ENCODE measurements at regions not wholly inside any gene's neighbourhood (a gene's known extent, or its start where the extent isn't known, plus 50 kb on each side); places are given as distances from the start of the nearest gene placed in this dataset.
"Not testable (repeated sequence)": the region's sequence is repeated elsewhere in the genome, so short reads cannot be mapped to it uniquely, and the experiment has no call there.

- no peak for DNase-seq (ENCODE audit: low spot score)
Observed at GRCh38 chr2:138066139-138066806, 102.0 kb downstream of the HNMT start.

DNA sequence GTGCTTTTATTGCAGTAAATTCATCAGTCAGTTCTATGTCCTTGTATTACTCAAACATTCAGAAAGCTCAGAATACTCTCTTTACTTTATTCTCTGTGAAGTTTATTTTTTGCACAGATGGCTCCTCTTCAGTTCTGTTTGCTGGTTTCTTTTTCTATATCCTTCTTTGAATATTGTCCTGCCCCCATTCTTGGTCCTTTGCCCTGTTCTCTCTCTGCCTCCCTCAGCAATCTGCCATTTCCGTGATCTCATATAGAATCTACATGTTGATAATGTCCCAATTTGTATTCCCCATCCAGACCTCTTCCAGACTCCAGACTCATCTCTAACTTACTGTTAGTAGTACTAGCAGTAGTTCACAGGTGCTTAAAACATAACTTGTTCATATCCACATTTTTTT lies 102.6 kb downstream of the HNMT start:
- no peak for DNase-seq (ENCODE audit: low spot score)

- not testable (repeated sequence) for DNase-seq (ENCODE audit: low spot score)
Observed at GRCh38 chr2:138068669-138069068, 104.4 kb downstream of the HNMT start.

DNA sequence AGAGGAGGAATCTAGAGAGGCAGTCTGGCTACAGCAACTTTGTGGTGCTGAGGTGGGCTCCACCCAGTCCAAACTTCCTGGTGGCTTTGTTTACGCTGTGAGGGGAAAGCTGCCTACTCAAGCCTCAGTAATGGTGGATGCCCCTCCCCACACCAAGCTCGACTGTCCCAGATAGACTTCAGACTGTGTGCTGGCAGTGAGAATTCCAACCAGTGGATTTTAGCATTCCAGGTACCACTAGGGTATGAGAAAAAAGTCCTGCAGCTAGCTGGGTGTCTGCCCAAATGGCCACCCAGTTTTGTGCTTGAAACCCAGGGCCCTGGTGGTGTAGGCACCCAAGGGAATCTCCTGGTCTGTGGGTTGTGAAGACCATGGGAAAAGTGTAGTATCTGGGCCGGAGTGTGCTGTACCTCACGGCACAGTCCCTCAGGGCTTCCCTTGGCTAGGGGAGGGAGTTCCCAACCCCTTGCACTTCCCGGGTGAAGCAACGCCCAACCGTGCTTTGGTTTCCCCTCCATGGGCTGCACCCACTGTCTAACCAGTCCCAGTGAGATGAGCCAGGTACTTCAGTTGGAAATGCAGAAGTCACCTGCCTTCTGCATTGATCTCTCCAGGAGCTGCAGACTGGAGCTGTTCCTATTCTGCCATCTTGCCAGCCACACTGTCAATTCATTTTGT lies 106.9 kb downstream of the HNMT start:
- not testable (repeated sequence) for DNase-seq (ENCODE audit: low spot score)

- peak; percentile 69 for DNase-seq (ENCODE audit: low spot score)
Observed at GRCh38 chr2:138071720-138072719, 107.7 kb downstream of the HNMT start.

GRCh38 chr2:138078153-138078552 lies 113.9 kb downstream of the HNMT start:
- no peak for DNase-seq (ENCODE audit: low spot score)

- no peak for DNase-seq (ENCODE audit: low spot score)
Observed at GRCh38 chr2:138079976-138080375, 115.7 kb downstream of the HNMT start.

- DNase-seq (ENCODE audit: low spot score) = no peak
Observed at GRCh38 chr2:138081225-138082073, 117.2 kb downstream of the HNMT start.

- no peak for DNase-seq (ENCODE audit: low spot score)
Observed at GRCh38 chr2:138084206-138084605, 119.9 kb downstream of the HNMT start.

DNA sequence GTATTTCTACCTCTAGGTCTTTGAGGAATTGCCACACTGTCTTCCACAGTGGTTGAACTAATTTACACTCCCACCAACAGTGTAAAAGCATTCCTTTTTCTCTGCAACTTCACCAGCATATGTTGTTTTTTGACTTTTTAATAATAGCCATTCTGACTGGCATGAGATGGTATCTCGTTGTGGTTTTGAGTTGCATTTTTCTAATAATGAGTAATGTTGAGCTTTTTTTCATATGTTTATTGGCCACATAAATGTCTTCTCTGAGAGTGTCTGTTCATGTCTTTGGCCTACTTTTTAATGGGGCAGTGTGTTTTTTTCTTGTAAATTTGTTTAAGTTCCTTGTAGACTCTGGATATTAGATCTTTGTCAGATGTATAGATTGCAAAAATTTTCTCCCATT lies 121.2 kb downstream of the HNMT start:
- not testable (repeated sequence) for DNase-seq (ENCODE audit: low spot score)

GRCh38 chr2:138086576-138086975 lies 122.3 kb downstream of the HNMT start:
- no peak for DNase-seq (ENCODE audit: low spot score)

DNA sequence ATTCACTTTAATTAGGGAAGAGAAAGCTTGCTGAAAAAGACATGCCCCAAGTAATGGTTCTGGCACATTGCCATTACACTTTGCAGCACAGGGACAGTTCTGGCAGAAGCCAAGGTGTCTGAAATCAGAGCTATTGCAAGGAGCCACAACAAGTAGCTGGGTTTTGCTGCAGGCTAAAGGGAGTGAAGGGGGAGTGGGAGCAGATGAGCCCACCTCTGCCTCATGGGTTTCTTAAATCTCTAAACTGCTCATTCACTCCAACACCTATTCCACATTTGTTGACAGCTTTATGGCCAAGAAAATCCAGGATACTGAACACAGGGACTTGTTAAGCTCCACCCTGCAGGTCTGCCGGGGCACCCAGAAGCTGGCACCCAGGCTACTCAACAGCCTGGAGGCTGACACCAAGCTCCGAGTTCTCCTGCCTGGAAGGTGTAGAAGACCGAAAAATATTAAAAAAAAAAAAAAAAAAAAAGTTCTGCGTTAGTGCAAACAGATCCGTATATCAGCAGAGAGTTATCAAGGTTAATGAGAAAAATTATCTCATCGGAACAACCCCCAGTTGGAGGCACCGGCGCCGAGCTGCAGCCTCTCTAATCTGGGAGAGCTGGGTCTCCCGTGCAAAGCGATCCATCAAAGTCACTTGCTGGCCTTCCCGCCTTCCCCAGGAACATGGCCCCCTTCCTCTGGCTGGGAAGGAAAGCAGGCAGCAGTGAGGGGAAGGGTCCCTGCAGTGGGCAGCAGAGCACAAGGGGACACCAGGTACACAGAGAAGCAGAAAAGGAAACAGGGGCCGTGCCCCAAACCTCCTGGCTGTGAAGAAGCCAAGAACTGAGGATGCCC lies 123.7 kb downstream of the HNMT start:
- DNase-seq (ENCODE audit: low spot score) = peak; percentile 30

- peak; percentile 40 for DNase-seq (ENCODE audit: low spot score)
Observed at GRCh38 chr2:138090330-138090729, 126.1 kb downstream of the HNMT start.

- DNase-seq (ENCODE audit: low spot score) = no peak
Observed at GRCh38 chr2:138093455-138093854, 129.2 kb downstream of the HNMT start.

DNA sequence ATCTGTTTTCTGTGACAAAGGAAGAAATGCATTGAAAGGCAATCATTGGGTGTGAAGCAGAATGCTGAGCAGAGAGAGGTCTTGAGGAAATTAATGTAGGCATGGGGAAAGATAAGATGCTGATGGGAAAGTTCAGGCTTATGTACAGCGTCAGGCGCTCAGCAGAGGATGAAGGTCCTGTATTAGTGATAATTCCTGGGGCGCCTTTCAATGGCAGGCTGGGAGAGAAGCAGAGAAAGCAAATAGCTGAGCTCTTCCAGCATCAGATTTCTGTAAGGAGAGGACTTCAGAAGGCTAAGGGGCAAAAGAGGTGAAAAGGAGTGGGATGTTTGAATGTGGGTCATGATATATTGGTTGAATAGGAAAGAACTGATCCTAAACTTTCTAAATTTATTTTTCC lies 129.8 kb downstream of the HNMT start:
- no peak for DNase-seq (ENCODE audit: low spot score)

DNA sequence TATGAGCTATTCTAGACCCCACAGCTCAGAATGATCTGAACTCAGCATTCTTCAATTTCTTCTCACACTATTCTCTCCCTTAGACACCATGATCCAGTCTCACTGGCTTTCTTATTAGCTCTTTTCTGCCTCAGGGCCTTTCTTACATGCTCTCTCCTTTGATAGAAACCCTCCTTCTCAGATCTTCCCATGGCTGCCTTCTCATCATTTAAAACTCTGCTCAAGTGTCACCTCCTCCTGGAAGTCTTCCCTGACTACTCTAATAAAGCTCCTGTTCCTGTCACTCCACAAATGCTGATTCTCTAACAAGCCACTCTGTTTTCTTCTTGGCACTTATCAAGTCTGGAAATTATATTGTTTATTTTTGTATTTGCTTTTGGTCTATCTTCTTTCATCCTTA lies 131.1 kb downstream of the HNMT start:
- DNase-seq (ENCODE audit: low spot score) = no peak

DNA sequence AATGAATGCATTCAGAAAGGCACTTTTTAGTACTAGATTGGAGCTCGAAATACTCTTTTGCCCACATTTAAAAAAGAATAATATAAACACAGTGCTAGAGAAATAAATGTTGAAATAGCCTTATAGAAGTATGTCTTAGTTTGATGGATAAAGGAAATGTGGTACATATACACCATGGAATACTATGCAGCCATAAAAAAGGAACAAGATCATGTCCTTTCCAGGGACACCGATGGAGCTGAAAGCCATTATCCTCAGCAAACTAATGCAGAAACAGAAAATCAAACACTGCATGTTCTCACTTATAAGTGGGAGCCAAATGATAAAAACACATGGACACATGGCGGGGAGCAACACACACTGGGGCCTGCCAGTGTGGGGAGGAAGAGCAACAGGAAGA lies 135.0 kb downstream of the HNMT start:
- not testable (repeated sequence) for DNase-seq (ENCODE audit: low spot score)

DNA sequence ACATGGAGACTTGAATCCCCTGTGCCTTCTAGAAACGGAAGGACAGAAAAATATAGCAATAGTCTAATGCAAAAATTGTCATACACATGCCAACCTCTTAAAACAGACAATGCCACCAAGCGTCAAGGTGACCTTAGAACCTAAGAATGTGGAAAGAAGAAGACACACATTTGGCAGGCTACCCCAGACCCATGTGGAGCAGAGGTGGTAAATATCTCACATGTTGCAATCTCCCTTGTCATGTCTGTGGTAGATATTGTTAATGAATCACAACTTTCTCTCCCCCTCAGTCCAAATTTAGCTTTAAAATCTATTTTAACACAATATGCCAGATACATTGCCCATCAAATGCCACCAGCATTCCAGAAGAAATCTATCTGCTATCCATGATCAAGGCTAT lies 137.4 kb downstream of the HNMT start:
- DNase-seq (ENCODE audit: low spot score) = no peak

- DNase-seq (ENCODE audit: low spot score) = no peak
Observed at GRCh38 chr2:138102664-138103063, 138.4 kb downstream of the HNMT start.

GRCh38 chr2:138103156-138103555 lies 138.9 kb downstream of the HNMT start:
- no peak for DNase-seq (ENCODE audit: low spot score)

DNA sequence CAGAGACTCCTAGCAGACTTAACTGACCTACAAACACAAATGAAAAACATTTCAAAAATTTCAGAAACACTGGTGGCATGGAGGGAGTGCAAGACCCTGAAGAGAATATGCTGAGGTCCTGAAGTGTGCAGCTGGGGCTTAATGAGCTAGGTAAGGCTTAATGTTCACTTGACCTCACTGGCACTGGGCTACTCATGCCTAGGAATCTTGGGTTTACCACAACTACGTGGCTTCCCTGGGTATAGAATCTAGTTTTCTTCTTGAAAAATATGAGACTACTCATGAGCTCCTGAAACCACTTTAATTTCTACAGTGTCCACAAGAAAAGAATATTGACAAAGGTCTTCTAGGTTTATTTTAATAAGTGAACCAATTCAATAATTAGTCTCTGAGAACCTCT lies 139.8 kb downstream of the HNMT start:
- DNase-seq (ENCODE audit: low spot score) = no peak
